A204.1 (cell line): ENCODE measurements at regions not wholly inside any gene's neighbourhood (a gene's known extent, or its start where the extent isn't known, plus 50 kb on each side); places are given as distances from the start of the nearest gene placed in this dataset.

Experiments used
- FAIRE-seq: peaks from 2 replicates; lab custom pipeline; 2012; peaks lifted over from hg19 to GRCh38; lab: Jason Lieb, UNC

GRCh38 chrX:149151805-149152757, 353.0 kb downstream of the IDS start:
- no peak for FAIRE-seq

- FAIRE-seq, result no peak
Observed at GRCh38 chrX:149145845-149146285, 359.2 kb downstream of the IDS start.

- FAIRE-seq, result no peak
Observed at GRCh38 chrX:149131774-149132173, 373.3 kb downstream of the IDS start.

- FAIRE-seq, result no peak
Observed at GRCh38 chrX:149129767-149130166, 375.3 kb downstream of the IDS start.

GRCh38 chrX:149124526-149125108, 380.5 kb downstream of the IDS start:
- FAIRE-seq, result no peak

GRCh38 chrX:149121206-149121920, 383.7 kb downstream of the IDS start:
- no peak for FAIRE-seq

GRCh38 chrX:149120459-149120858, 384.6 kb downstream of the IDS start:
- no peak for FAIRE-seq

GRCh38 chrX:149114874-149115273, 390.2 kb downstream of the IDS start:
- FAIRE-seq, result no peak

GRCh38 chrX:149114001-149114400, 391.1 kb downstream of the IDS start:
- FAIRE-seq, result no peak

- no peak for FAIRE-seq
Observed at GRCh38 chrX:149097786-149098185, 407.3 kb downstream of the IDS start.

- FAIRE-seq, result no peak
Observed at GRCh38 chrX:149092179-149092578, 412.9 kb downstream of the IDS start.

- FAIRE-seq, result no peak
Observed at GRCh38 chrX:149079805-149080406, 425.2 kb downstream of the IDS start.

- FAIRE-seq, result no peak
Observed at GRCh38 chrX:149074398-149074797, 430.7 kb downstream of the IDS start.

- no peak for FAIRE-seq
Observed at GRCh38 chrX:149073479-149073878, 431.6 kb downstream of the IDS start.

GRCh38 chrX:149069899-149070298, 435.2 kb downstream of the IDS start:
- FAIRE-seq, result no peak

GRCh38 chrX:149060921-149061320, 444.2 kb downstream of the IDS start:
- FAIRE-seq, result no peak
